Tibial nerve (tissue), 4 donors: ENCODE measurements at regions not wholly inside any gene's neighbourhood (a gene's known extent, or its start where the extent isn't known, plus 50 kb on each side); places are given as distances from the start of the nearest gene placed in this dataset.
"Not testable (repeated sequence)": the region's sequence is repeated elsewhere in the genome, so short reads cannot be mapped to it uniquely, and the experiment has no call there.

Source experiments
- DNase-seq, 2 donors: peaks; one replicate each; pipeline ENCODE4 v3.0.0-alpha.2; 2019; ENCODE audit warnings: low spot score in 2 of 2
- H3K27ac ChIP-seq, 4 donors: fragments of 200-600 bp; sonication (generic) in 3 of 4; one replicate each; pipeline ENCODE4 v1.5.1; 2017 to 2019; ENCODE audit warnings: mild to moderate bottlenecking in 1 of 4
- H3K27me3 ChIP-seq, 2 donors: fragments of 200-600 bp; sonication (generic) in 1 of 2; one replicate each; pipeline versions ENCODE4 v1.5.1 to v1.6.0; 2017 to 2019
- H3K36me3 ChIP-seq, 3 donors: fragments of 200-600 bp; sonication (generic); one replicate each; pipeline ENCODE4 v1.5.1; 2018 to 2019
- H3K4me1 ChIP-seq, 4 donors: fragments of 200-600 bp; sonication (generic) in 3 of 4; one replicate each; pipeline ENCODE4 v1.5.1; 2017 to 2019
- H3K4me3 ChIP-seq, 4 donors: fragments of 200-600 bp; sonication (generic) in 3 of 4; one replicate each; pipeline ENCODE4 v1.5.1; 2017 to 2019; ENCODE audit warnings: mild to moderate bottlenecking in 1 of 4, moderate library complexity in 1 of 4
- H3K9me3 ChIP-seq, 4 donors: fragments of 200-600 bp; sonication (generic) in 3 of 4; one replicate each; pipeline ENCODE4 v1.5.1; 2017 to 2019
- EP300 ChIP-seq, 2 donors: sonication (generic); formaldehyde crosslinking; IDR thresholded peaks; one replicate each; pipeline ENCODE4 v1.6.1; 2017; ENCODE audit warnings: antibody characterized with exemption in 2 of 2, mild to moderate bottlenecking in 1 of 2
- POLR2A ChIP-seq, 2 donors: fragments of 450-650 bp; IDR thresholded peaks; one replicate each; pipeline ENCODE4 v1.6.1; 2017; ENCODE audit warnings: antibody characterized with exemption in 2 of 2, mild to moderate bottlenecking in 2 of 2, moderate library complexity in 2 of 2
- WGBS, 2 donors: methylation state at CpG; one replicate each; pipeline ENCODE4 v1.1.5; 2018; 5-methylcytosine and 5-hydroxymethylcytosine counted together
- TF ChIP-seq, protein P1 (sequence below), 5 experiments: fragments of 200-600 bp in 3 of 5; fragments of 450-650 bp in 2 of 5; sonication (generic) in 3 of 5; IDR thresholded peaks; one replicate each; pipeline ENCODE4 v1.5.1; 2016 to 2019; ENCODE audit warnings: antibody characterized with exemption in 5 of 5, mild to moderate bottlenecking in 3 of 5, moderate library complexity in 2 of 5

DNA sequence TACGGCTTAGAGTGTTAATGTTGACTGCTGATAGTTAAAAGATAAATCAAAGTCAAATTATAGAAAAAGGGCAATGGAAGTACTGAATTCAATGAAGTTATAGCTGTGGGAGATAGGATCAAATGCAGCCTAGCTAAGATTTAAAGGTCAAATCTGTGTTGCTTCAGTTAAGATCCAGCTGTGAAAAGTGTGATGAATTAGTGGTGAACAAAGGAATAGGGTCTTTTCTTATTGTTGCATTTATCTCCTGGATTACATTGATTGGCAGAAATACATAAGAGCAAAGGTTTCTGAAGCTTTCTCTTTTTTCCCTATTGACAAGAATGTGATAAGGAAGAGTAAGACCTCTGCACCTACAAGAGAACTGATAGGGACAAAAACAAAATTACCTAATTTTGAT, 1234.6 kb upstream of the ADGRL2 start:
- H3K4me1 ChIP-seq: no peaks in the 10 kb centered on the region
- WGBS, 2 donors: 95 to 98% methylated on average over 1 of the region's 1 CpG
- H3K27ac ChIP-seq: no peak overlapping the region
- H3K36me3 ChIP-seq: no peaks in the 10 kb centered on the region
- DNase-seq: no peak
- no peak overlapping the region for H3K4me3 ChIP-seq
- H3K9me3 ChIP-seq: no peaks in the 10 kb centered on the region
- TF ChIP-seq EP300 (IDR thresholded peaks at IDR 0.05) (no peak), POLR2A (IDR thresholded peaks at IDR 0.05) (no peak)
- TF ChIP-seq, protein P1, sequence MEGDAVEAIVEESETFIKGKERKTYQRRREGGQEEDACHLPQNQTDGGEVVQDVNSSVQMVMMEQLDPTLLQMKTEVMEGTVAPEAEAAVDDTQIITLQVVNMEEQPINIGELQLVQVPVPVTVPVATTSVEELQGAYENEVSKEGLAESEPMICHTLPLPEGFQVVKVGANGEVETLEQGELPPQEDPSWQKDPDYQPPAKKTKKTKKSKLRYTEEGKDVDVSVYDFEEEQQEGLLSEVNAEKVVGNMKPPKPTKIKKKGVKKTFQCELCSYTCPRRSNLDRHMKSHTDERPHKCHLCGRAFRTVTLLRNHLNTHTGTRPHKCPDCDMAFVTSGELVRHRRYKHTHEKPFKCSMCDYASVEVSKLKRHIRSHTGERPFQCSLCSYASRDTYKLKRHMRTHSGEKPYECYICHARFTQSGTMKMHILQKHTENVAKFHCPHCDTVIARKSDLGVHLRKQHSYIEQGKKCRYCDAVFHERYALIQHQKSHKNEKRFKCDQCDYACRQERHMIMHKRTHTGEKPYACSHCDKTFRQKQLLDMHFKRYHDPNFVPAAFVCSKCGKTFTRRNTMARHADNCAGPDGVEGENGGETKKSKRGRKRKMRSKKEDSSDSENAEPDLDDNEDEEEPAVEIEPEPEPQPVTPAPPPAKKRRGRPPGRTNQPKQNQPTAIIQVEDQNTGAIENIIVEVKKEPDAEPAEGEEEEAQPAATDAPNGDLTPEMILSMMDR (IDR thresholded peaks at IDR 0.05): no peak
- H3K27me3 ChIP-seq: no peaks in the 10 kb centered on the region

DNA sequence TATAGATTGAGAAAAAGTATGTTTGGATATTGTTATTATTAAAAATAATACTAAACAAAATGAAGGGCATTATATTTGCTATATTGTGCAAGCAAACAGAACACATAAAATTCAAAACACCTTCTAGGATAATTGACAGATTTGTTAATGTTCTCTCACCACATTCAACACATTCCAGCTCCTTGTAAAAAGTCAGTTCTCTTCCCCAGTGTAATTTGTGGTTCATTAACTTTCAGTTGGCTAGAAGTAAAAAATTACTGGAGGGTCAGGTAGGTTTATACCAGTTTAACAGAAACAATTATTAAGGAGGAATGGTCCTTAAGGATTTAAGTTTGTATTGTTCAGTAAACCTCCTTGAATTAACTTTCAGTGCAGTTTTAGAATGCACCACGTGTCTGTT, 1235.3 kb upstream of the ADGRL2 start:
- H3K4me3 ChIP-seq: no peak overlapping the region
- H3K36me3 ChIP-seq: no peaks in the 10 kb centered on the region
- DNase-seq: no peak
- TF ChIP-seq, protein P1 (IDR thresholded peaks at IDR 0.05): no peak
- TF ChIP-seq POLR2A (IDR thresholded peaks at IDR 0.05): no peak
- no peak for TF ChIP-seq EP300 (IDR thresholded peaks at IDR 0.05)
- no peaks in the 10 kb centered on the region for H3K4me1 ChIP-seq
- 32 to 33% methylated on average over 1 of the region's 1 CpG for WGBS, 2 donors
- H3K27ac ChIP-seq: no peak overlapping the region
- H3K9me3 ChIP-seq: no peaks in the 10 kb centered on the region
- no peaks in the 10 kb centered on the region for H3K27me3 ChIP-seq

DNA sequence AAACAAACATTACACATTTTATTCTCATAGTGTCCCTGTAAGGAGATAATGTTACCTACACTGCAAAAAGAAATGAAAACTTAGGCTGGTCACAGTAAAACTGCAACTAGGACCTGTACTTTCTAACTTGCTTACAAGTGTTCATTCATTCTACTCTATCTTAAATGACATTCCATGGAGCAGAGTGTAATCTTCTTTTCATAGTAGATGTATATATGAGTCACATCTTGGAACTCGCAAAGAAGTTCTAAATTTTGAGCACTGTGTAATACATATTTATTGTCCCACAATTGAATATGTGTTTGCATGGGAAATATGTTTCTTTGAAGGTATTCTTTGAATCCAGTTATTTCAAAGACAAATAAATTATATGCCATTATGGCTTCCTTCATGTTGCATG, 1258.5 kb upstream of the ADGRL2 start:
- 55 to 60% methylated on average over 1 of the region's 1 CpG for WGBS, 2 donors
- Histone ChIP-seq H3K36me3 (no peaks in the 10 kb centered on the region), H3K27ac (no peak overlapping the region), H3K27me3 (no peaks in the 10 kb centered on the region), H3K9me3 (no peaks in the 10 kb centered on the region), H3K4me1 (no peaks in the 10 kb centered on the region), H3K4me3 (no peak overlapping the region)
- TF ChIP-seq POLR2A (IDR thresholded peaks at IDR 0.05) (no peak), EP300 (IDR thresholded peaks at IDR 0.05) (no peak)
- TF ChIP-seq, protein P1 (IDR thresholded peaks at IDR 0.05): no peak
- no peak for DNase-seq

DNA sequence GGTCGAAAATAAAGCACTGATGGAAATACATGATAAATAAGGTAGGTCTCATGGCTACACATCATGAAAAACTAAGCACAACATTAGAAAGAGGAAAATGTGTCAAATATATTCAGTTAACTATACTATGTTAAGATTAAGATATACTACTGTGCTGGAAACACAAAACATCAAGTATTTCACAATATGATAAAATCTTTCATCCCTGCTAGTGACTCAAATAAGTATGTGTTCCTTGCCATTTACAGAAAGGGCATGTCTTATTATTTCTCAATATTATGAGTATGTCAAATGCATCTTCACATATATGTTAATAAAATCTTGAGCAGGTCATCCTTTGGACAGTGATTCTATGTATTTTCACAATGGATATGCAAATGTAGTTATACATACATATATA, 1260.1 kb upstream of the ADGRL2 start:
- no peak for TF ChIP-seq EP300 (IDR thresholded peaks at IDR 0.05)
- TF ChIP-seq POLR2A (IDR thresholded peaks at IDR 0.05): no peak
- TF ChIP-seq, protein P1 (IDR thresholded peaks at IDR 0.05): no peak
- WGBS, 2 donors: 80 to 88% methylated on average over 1 of the region's 1 CpG
- no peaks in the 10 kb centered on the region for H3K36me3 ChIP-seq
- H3K4me1 ChIP-seq: no peaks in the 10 kb centered on the region
- no peak overlapping the region for H3K27ac ChIP-seq
- H3K27me3 ChIP-seq: no peaks in the 10 kb centered on the region
- no peak for DNase-seq
- no peak overlapping the region for H3K4me3 ChIP-seq
- no peaks in the 10 kb centered on the region for H3K9me3 ChIP-seq

DNA sequence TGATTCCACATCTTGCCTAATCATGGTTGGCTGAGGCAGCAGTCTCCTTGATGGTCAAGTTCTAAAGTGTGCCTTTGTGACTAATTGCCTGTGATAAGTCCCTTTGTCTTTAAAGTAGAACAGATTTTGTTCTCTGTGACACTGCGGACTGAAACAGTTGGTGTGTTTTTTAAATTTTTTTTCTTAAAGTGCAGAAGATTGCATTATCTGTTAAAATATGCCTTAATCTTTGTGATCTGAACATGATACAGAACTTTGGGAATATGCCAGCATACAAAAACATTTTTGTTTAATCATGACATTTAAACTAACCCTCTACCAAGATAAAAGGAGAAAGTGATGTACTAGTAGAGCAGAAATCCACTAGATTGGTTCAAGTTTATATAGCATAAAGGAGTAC, 1260.6 kb upstream of the ADGRL2 start:
- no peaks in the 10 kb centered on the region for H3K9me3 ChIP-seq
- H3K4me3 ChIP-seq: no peak overlapping the region
- 79 to 91% methylated on average over 1 of the region's 1 CpG for WGBS, 2 donors
- H3K27me3 ChIP-seq: no peaks in the 10 kb centered on the region
- no peak overlapping the region for H3K27ac ChIP-seq
- H3K36me3 ChIP-seq: no peaks in the 10 kb centered on the region
- TF ChIP-seq POLR2A (IDR thresholded peaks at IDR 0.05) (no peak), EP300 (IDR thresholded peaks at IDR 0.05) (no peak)
- TF ChIP-seq, protein P1 (IDR thresholded peaks at IDR 0.05): no peak
- DNase-seq: no peak
- no peaks in the 10 kb centered on the region for H3K4me1 ChIP-seq

DNA sequence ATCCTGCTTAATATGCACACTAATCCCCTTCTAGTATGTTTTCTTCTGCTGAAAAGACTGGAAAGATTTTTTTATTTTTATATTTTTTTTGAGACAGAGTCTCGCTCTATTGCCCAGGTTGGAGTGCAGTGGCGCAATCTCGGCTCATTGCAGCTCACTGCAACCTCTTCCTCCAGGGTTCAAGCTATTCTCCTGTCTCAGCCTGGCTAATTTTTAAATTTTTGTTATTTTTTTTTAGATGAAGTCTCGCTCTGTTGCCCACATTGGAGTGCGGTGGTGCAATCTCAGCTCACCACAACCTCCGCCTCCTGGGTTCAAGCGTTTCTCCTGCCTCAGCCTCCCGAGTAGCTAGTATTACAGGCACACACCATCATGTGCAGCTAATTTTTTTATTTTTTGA, 1261.4 kb upstream of the ADGRL2 start:
- not testable (repeated sequence) for H3K9me3 ChIP-seq, H3K27ac ChIP-seq, H3K36me3 ChIP-seq, H3K27me3 ChIP-seq, DNase-seq, H3K4me1 ChIP-seq, H3K4me3 ChIP-seq
- 96 to 97% methylated on average over 8 of the region's 8 CpGs for WGBS, 2 donors
